ENCODE measurements at regions not wholly inside any gene's neighbourhood (a gene's known extent, or its start where the extent isn't known, plus 50 kb on each side); places are given as distances from the start of the nearest gene placed in this dataset.

- TF ChIP-seq, protein P1, sequence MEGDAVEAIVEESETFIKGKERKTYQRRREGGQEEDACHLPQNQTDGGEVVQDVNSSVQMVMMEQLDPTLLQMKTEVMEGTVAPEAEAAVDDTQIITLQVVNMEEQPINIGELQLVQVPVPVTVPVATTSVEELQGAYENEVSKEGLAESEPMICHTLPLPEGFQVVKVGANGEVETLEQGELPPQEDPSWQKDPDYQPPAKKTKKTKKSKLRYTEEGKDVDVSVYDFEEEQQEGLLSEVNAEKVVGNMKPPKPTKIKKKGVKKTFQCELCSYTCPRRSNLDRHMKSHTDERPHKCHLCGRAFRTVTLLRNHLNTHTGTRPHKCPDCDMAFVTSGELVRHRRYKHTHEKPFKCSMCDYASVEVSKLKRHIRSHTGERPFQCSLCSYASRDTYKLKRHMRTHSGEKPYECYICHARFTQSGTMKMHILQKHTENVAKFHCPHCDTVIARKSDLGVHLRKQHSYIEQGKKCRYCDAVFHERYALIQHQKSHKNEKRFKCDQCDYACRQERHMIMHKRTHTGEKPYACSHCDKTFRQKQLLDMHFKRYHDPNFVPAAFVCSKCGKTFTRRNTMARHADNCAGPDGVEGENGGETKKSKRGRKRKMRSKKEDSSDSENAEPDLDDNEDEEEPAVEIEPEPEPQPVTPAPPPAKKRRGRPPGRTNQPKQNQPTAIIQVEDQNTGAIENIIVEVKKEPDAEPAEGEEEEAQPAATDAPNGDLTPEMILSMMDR (IDR thresholded peaks at IDR 0.05; ENCODE audit: low read length): no peak
- TF ChIP-seq EZH2 (optimal IDR thresholded peaks at IDR 0.05; ENCODE audit: low read depth, low read length): no peak
These were observed 122.2 kb upstream of the TRPC6 start for GRCh38 chr11:101705972-101706371.
